Activated B cell treated with CpG ODN at 0.5 μM for 24 hours (primary cell): ENCODE measurements at regions not wholly inside any gene's neighbourhood (a gene's known extent, or its start where the extent isn't known, plus 50 kb on each side); places are given as distances from the start of the nearest gene placed in this dataset.

ENCODE experiments used
- ATAC-seq: fragments of 200-7000 bp; cut with Tn5 transposase; one replicate; pipeline ENCODE4 v1.10.0; 2021; ENCODE audit warnings: low read depth, mild to moderate bottlenecking, moderate library complexity
- CTCF ChIA-PET: fragments of 350-600 bp; sonication (Branson Sonifier 250); formaldehyde crosslinking; loops from one replicate; lab custom pipeline; 2021; ENCODE audit warnings: antibody characterized with exemption; lab: Charles Lee
- POLR2A ChIA-PET: fragments of 350-600 bp; sonication (Branson Sonifier 250); formaldehyde crosslinking; loops from one replicate; lab custom pipeline; 2021; ENCODE audit warnings: antibody characterized with exemption; lab: Charles Lee
- DNase-seq: peaks from one replicate; pipeline ENCODE4 v3.0.0; 2022
- H3K27ac Mint-ChIP-seq: one replicate; pipeline ENCODE4 v1.8.0; 2020; ENCODE audit warnings: mixed read lengths
- H3K27me3 Mint-ChIP-seq: one replicate; pipeline ENCODE4 v1.8.0; 2021; ENCODE audit warnings: mixed read lengths
- H3K36me3 Mint-ChIP-seq: one replicate; pipeline ENCODE4 v1.8.0; 2021; ENCODE audit warnings: low read depth, mixed read lengths
- H3K4me1 Mint-ChIP-seq: one replicate; pipeline ENCODE4 v1.8.0; 2021; ENCODE audit warnings: mixed read lengths
- H3K4me3 Mint-ChIP-seq: one replicate; pipeline ENCODE4 v1.8.0; 2020; ENCODE audit warnings: mild to moderate bottlenecking, mixed read lengths
- H3K9me3 Mint-ChIP-seq: one replicate; pipeline ENCODE4 v1.8.0; 2020; ENCODE audit warnings: mixed read lengths
- CTCF ChIP-seq: fragments of 200-600 bp; IDR thresholded peaks from one replicate; pipeline ENCODE4 v1.8.0; 2022; ENCODE audit warnings: antibody characterized with exemption, mild to moderate bottlenecking
- intact Hi-C: fragments of 100-400 bp; cut with micrococcal nuclease; formaldehyde crosslinking; loops from one replicate; pipeline ENCODE4 v1.15.1; 2024

DNA sequence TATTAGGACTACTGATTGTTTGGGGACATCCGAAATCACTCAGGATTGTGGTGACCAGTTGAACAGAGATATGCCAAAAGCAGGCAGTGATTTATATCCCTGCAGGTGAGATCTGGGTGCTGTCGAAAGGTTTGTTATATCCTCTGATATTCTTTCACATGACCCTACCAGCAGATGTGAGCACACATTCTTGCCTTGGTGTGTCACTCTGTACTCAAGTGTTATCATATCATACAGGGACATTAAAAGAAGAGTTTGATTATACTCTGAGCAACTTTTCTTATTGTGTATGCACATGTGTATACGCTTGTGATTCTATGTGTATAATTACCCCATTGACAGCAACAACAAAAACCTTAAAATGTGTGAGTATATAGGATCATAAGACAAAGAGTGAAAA lies 381.2 kb upstream of the IGFBP7 start:
- no peak for TF ChIP-seq CTCF
- ChIA-PET CTCF (no interaction called here), POLR2A (no interaction called here)
- Mint-ChIP-seq H3K36me3 (no peaks in the 10 kb centered on the region), H3K9me3 (no peaks in the 10 kb centered on the region), H3K4me1 (no peaks in the 10 kb centered on the region), H3K27me3 (no peaks in the 10 kb centered on the region), H3K27ac (no peak overlapping the region), H3K4me3 (no peak overlapping the region)
- intact Hi-C loops = no loop called here
- DNase-seq (no peak), ATAC-seq (no peak)

DNA sequence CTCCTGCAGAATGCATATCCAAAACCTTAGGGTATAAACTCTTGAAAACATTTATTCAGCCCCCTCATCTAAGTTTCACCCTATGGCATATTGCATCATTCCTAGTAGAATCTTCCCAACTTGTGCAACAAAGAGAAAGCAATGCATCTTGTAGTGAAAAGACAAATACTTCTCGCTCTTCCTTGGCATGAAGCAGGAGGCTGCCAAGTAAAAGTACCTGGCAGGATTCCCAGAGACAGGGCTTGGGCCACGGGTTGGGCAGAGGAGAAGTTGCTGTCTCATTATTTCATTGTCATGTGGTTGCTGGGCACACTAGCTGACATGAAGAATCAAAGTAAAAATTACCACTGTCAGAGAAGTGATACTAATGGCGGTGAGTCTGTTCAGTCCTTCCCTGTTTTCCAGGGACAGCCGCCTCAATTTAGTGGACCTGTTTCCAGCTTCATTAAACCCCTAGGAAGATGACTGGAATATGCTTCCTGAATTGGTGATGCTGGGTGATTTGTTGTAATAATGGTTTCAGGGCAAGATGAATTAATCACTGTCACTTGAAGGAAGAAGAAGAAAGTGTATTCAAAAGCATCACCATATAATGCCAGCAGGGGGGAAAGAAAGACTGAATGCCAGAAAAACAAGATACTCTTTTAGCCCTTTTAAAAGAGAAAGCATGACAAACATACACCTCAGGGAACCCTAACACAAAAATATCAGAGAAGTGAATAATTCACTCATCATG lies 380.5 kb upstream of the IGFBP7 start:
- Mint-ChIP-seq H3K27ac (no peak overlapping the region), H3K36me3 (no peaks in the 10 kb centered on the region)
- no peak for DNase-seq

DNA sequence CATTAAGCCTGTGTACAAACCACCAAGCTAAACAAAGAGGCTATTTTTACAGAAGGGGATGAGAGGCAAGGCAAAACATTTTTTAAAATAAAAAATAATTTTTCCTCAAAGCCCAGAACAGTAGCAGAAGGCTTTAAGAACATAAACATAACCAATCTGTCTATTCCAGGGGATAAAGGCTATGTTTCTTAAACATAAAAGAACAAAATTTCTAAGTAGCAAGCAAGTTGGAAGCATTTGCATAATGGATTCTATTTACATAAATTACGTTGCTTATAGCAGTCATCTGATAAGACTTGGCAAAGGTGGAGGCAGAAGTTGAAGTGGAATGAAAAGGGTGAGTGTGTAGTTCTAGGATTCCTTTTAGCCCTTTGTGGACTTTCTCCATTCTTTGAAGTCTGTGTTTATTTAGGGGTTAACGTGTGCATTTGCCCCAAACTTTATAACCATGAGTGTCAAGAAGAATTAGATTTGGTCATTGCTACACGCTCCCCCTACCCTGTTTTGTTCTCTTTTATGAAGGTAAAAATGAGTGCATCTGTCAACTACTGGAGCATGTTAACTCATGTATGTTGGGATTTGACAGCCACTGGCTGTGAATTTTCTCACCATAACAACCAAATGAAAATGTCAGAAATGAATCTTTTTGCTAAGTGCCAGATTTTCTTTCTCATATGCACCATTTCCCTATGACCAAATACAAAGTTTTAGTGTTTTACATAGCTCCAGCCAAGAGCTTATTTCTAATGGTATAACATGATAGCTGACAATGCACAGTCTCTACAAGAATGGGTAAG lies 378.4 kb upstream of the IGFBP7 start:
- no peak for TF ChIP-seq CTCF
- Mint-ChIP-seq H3K36me3 (no peaks in the 10 kb centered on the region), H3K4me3 (no peak overlapping the region), H3K4me1 (no peaks in the 10 kb centered on the region), H3K27ac (no peak overlapping the region), H3K27me3 (no peaks in the 10 kb centered on the region), H3K9me3 (no peaks in the 10 kb centered on the region)
- ChIA-PET POLR2A (no interaction called here), CTCF (no interaction called here)
- intact Hi-C loops = no loop called here
- ATAC-seq = no peak
- no peak for DNase-seq

More for the DNA sequence above, 380.5 kb upstream of the IGFBP7 start:
- ATAC-seq = no peak
- Mint-ChIP-seq H3K9me3 (no peaks in the 10 kb centered on the region), H3K4me1 (no peaks in the 10 kb centered on the region), H3K27me3 (no peaks in the 10 kb centered on the region), H3K4me3 (no peak overlapping the region)
- intact Hi-C loops = no loop called here
- POLR2A ChIA-PET = no interaction called here
- no peak for TF ChIP-seq CTCF
- CTCF ChIA-PET = no interaction called here

GRCh38 chr4:57475424-57475823 lies 365.2 kb upstream of the IGFBP7 start:
- intact Hi-C loops = no loop called here
- Mint-ChIP-seq H3K27me3 (no peaks in the 10 kb centered on the region), H3K4me3 (no peak overlapping the region), H3K27ac (no peak overlapping the region), H3K4me1 (no peaks in the 10 kb centered on the region), H3K9me3 (no peaks in the 10 kb centered on the region), H3K36me3 (no peaks in the 10 kb centered on the region)
- no peak for ATAC-seq
- POLR2A ChIA-PET = no interaction called here
- no peak for DNase-seq
- CTCF ChIA-PET = no interaction called here
- no peak for TF ChIP-seq CTCF

DNA sequence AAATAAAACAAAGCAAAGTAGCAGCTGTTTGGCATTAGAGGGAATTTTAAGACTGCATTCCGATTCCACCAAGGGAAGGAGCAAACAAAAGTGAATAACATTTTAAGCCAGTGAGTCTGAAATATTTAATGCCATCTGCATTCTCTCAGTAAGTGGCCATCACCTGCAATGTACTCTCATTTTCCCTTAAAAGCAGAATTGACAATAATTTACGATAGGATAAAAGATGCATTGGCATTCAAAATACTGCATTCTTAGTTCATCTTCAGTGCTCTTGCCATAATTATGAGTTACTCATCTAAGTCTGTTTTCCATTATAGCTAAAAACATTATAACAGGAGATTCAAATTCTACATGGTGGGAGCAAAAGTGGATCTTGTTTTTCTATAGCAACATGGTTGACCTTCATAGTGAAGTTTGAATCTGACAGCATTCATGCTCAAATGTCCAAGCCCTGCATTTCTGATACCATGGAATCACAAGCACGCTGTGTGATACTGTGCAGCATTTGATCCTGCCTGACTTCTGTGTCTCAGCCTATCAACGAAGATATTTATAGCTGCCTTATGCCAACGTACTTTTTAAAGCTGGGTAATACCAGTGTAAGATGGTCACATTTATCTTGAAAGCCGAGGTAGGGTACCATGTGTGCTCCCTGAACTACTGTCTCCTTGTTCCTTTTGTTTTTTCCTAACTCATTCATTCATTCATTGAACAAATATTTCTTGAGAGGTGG lies 355.3 kb upstream of the IGFBP7 start:
- ATAC-seq = no peak
- Mint-ChIP-seq H3K4me1 (no peaks in the 10 kb centered on the region), H3K9me3 (peaks cover 9% of the 10 kb centered on the region), H3K27me3 (no peaks in the 10 kb centered on the region), H3K36me3 (no peaks in the 10 kb centered on the region), H3K27ac (no peak overlapping the region), H3K4me3 (no peak overlapping the region)
- DNase-seq = no peak
- intact Hi-C loops = no loop called here
- POLR2A ChIA-PET = no interaction called here
- CTCF ChIA-PET = no interaction called here
- TF ChIP-seq CTCF = no peak
